ENCODE measurements at regions not wholly inside any gene's neighbourhood (a gene's known extent, or its start where the extent isn't known, plus 50 kb on each side); places are given as distances from the start of the nearest gene placed in this dataset.
A peak's percentile ranks its signal among the peaks of the same experiment; 100 is the strongest.
"Not testable (repeated sequence)": the region's sequence is repeated elsewhere in the genome, so short reads cannot be mapped to it uniquely, and the experiment has no call there.

GRCh38 chr12:131424270-131424669 is 286.6 kb upstream of the SFSWAP start:
- Mint-ChIP-seq H3K36me3 (no peaks in the 10 kb centered on the region), H3K27ac (no peak overlapping the region), H3K9me3 (peaks cover 13% of the 10 kb centered on the region), H3K4me3 (no peak overlapping the region), H3K27me3 (ENCODE audit: insufficient read depth, low read depth) (peaks cover 15% of the 10 kb centered on the region), H3K4me1 (peaks cover 12% of the 10 kb centered on the region)
- H3F3A ChIP-seq (ENCODE audit: low read depth), result no peaks in the 10 kb centered on the region
- no peaks in the 10 kb centered on the region for H3K79me2 ChIP-seq (ENCODE audit: low read depth)
- no peak overlapping the region for H3K4me2 ChIP-seq
- no peak overlapping the region for H2AFZ ChIP-seq (replicated peaks)
- no peak overlapping the region for H3K9ac ChIP-seq
- H3K4me3 ChIP-seq, result no peak overlapping the region
- H3K27me3 ChIP-seq, result no peaks in the 10 kb centered on the region
- H3K4me1 ChIP-seq, result no peaks in the 10 kb centered on the region
- no peak for TF ChIP-seq CTCF (IDR thresholded peaks at IDR 0.05)
- TF ChIP-seq EZH2phosphoT487 (IDR thresholded peaks at IDR 0.05), result no peak
- no peak for TF ChIP-seq EZH2 (IDR thresholded peaks at IDR 0.05)
- H3K9me3 ChIP-seq (ENCODE audit: low read depth), result peaks cover 8% of the 10 kb centered on the region
- DNase-seq (ENCODE audit: low spot score), result no peak
- H4K20me1 ChIP-seq (ENCODE audit: low read depth), result no peaks in the 10 kb centered on the region
- H3K27ac ChIP-seq, result no peak overlapping the region
- no peaks in the 10 kb centered on the region for H3K36me3 ChIP-seq

DNA sequence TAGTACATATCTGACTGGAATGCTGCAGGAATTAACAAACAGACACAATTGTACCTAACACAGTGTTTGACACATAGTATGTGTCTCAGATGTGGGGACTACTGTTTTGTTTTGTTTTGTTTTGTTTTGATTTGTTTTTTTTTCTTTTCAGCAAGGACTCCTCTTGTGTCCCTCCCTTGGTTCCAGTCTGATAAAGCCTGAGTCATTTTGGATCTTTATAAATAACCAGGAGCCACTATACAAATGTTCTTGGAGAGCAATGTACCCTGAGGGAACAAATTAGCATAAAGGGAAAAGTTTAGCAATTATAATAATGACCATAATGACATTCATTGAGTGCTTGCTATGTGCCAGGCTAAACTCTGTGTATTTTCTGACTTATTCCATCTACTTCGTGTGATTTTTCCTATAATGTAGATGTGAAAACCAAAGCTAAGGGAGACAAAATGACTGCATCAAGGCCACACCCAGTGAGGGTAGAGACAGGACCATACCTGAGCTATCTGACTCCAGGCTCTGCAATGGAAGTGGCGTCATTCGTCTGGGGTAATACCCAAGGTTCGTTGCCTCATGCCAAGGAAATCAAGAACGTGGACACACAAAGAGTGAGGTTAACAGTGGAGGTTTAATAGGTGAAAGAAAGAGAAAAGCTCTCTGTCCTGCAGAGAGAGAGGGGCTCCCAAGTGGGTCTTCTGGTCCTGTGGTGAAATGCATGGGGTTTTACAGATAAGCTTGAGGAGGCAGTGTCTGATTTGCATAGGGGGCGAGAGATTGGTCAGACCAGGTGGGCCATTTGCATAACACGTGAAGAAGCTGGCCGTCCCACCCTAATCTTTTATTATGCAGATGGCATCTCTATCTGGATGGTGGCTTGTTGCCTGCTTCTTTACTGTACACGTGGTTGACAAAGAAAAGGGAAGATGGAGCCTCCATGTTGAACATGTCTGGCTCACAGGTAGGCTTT is 285.5 kb upstream of the SFSWAP start:
- H3K27me3 Mint-ChIP-seq (ENCODE audit: insufficient read depth, low read depth), result peaks cover 9% of the 10 kb centered on the region
- H3K9ac ChIP-seq, result no peak overlapping the region
- H3K4me3 ChIP-seq, result no peak overlapping the region
- peaks cover 15% of the 10 kb centered on the region for H3K9me3 Mint-ChIP-seq
- H2AFZ ChIP-seq (replicated peaks), result no peak overlapping the region
- no peaks in the 10 kb centered on the region for H3K36me3 ChIP-seq
- no peak for DNase-seq (ENCODE audit: low spot score)
- peaks cover 19% of the 10 kb centered on the region for H3K4me1 Mint-ChIP-seq
- no peaks in the 10 kb centered on the region for H4K20me1 ChIP-seq (ENCODE audit: low read depth)
- H3K79me2 ChIP-seq (ENCODE audit: low read depth), result no peaks in the 10 kb centered on the region
- no peaks in the 10 kb centered on the region for H3K36me3 Mint-ChIP-seq
- no peak for TF ChIP-seq EZH2 (IDR thresholded peaks at IDR 0.05)
- TF ChIP-seq EZH2phosphoT487 (IDR thresholded peaks at IDR 0.05), result no peak
- peaks cover 8% of the 10 kb centered on the region for H3K9me3 ChIP-seq (ENCODE audit: low read depth)
- no peak overlapping the region for H3K27ac Mint-ChIP-seq
- no peak overlapping the region for H3K4me2 ChIP-seq
- H3K27me3 ChIP-seq, result no peaks in the 10 kb centered on the region
- H3K27ac ChIP-seq, result no peak overlapping the region
- no peaks in the 10 kb centered on the region for H3F3A ChIP-seq (ENCODE audit: low read depth)
- H3K4me1 ChIP-seq, result no peaks in the 10 kb centered on the region
- no peak overlapping the region for H3K4me3 Mint-ChIP-seq

DNA sequence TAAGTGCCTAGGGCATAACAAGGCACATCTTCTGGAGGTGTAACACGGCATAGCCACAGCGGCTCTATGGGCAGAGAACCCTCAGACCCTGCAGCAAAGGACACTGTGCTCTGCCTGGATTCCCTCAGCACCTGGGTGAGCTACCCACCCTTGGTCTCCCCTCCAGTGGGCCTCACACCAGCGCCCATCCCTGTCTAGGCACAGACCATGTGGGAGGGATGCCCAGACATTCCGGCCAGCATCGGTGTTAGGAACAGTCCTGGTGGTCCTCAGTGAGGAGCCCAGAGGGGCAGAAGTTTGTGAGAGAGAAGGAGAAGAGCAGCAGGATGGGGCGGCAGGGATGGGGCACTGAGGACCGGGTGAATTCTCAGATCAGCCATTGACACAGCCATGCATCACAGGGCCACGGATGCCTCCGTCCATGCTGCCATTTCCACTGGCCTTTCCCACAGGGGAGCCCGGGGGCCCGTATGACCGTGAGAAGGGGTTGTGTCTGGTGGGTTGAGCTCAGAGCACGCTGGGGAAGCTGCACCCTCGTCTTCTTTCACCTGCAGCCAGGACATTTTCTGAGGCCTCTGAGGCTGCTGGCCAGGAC is 282.7 kb upstream of the SFSWAP start:
- no peak overlapping the region for H2AFZ ChIP-seq (replicated peaks)
- no peak overlapping the region for H3K4me3 ChIP-seq
- no peak overlapping the region for H3K27ac ChIP-seq
- H3K27me3 ChIP-seq, result no peaks in the 10 kb centered on the region
- Mint-ChIP-seq H3K27ac (peak overlapping the region; percentile 33), H3K36me3 (no peaks in the 10 kb centered on the region), H3K27me3 (ENCODE audit: insufficient read depth, low read depth) (peaks cover 7% of the 10 kb centered on the region), H3K9me3 (peaks cover 17% of the 10 kb centered on the region), H3K4me1 (peaks cover 24% of the 10 kb centered on the region), H3K4me3 (no peak overlapping the region)
- no peaks in the 10 kb centered on the region for H3F3A ChIP-seq (ENCODE audit: low read depth)
- no peak for TF ChIP-seq EZH2 (IDR thresholded peaks at IDR 0.05)
- no peak for TF ChIP-seq CTCF (IDR thresholded peaks at IDR 0.05)
- no peak for TF ChIP-seq EZH2phosphoT487 (IDR thresholded peaks at IDR 0.05)
- no peak for DNase-seq (ENCODE audit: low spot score)
- no peaks in the 10 kb centered on the region for H4K20me1 ChIP-seq (ENCODE audit: low read depth)
- peaks cover 4% of the 10 kb centered on the region for H3K4me1 ChIP-seq
- H3K4me2 ChIP-seq, result no peak overlapping the region
- no peaks in the 10 kb centered on the region for H3K36me3 ChIP-seq
- no peaks in the 10 kb centered on the region for H3K79me2 ChIP-seq (ENCODE audit: low read depth)
- H3K9ac ChIP-seq, result no peak overlapping the region
- H3K9me3 ChIP-seq (ENCODE audit: low read depth), result peaks cover 8% of the 10 kb centered on the region

DNA sequence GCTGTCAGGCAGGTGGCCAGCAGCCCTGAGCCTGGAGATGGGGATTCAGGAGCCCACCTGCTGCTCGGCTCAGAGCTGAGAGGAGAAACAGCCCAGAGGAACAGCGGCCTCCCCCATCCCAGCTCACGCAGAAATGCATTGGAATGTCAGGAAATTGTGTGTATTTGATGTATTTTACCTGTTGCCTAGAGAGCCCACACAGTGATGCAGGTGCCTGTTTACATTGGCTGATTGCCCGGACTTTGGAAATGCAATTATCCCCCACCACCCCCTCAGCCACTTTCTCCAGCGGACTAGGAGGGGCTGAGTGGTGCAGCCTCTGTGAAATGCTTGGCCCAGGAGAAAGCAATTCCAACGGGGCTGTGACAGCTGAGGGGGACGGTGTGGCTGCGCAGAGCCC is 281.7 kb upstream of the SFSWAP start:
- not testable (repeated sequence) for H3K27me3 Mint-ChIP-seq (ENCODE audit: insufficient read depth, low read depth); H2AFZ ChIP-seq (replicated peaks); H3K27me3 ChIP-seq; H3K79me2 ChIP-seq (ENCODE audit: low read depth); H3K4me3 Mint-ChIP-seq; H3K27ac ChIP-seq; H3K27ac Mint-ChIP-seq; H3K9ac ChIP-seq; H3K4me2 ChIP-seq; DNase-seq (ENCODE audit: low spot score); H3F3A ChIP-seq (ENCODE audit: low read depth); H3K4me3 ChIP-seq; H3K9me3 ChIP-seq (ENCODE audit: low read depth); H3K36me3 ChIP-seq; H3K36me3 Mint-ChIP-seq; H3K4me1 ChIP-seq; H4K20me1 ChIP-seq (ENCODE audit: low read depth)
- peaks cover 24% of the 10 kb centered on the region for H3K4me1 Mint-ChIP-seq
- H3K9me3 Mint-ChIP-seq, result peaks cover 11% of the 10 kb centered on the region

GRCh38 chr12:131429697-131430096 is 281.2 kb upstream of the SFSWAP start:
- not testable (repeated sequence) for H3K9me3 Mint-ChIP-seq; H3K27me3 Mint-ChIP-seq (ENCODE audit: insufficient read depth, low read depth); H3K27ac ChIP-seq; H3F3A ChIP-seq (ENCODE audit: low read depth); H2AFZ ChIP-seq (replicated peaks); H3K9ac ChIP-seq; H3K79me2 ChIP-seq (ENCODE audit: low read depth); H3K4me3 ChIP-seq; H3K36me3 ChIP-seq; H3K4me2 ChIP-seq; H3K36me3 Mint-ChIP-seq; H3K27me3 ChIP-seq; H3K4me1 ChIP-seq; H3K9me3 ChIP-seq (ENCODE audit: low read depth); H3K27ac Mint-ChIP-seq; H4K20me1 ChIP-seq (ENCODE audit: low read depth); DNase-seq (ENCODE audit: low spot score)
- Mint-ChIP-seq H3K4me3 (peak overlapping the region; percentile 57), H3K4me1 (peaks cover 29% of the 10 kb centered on the region)
